ENCODE measurements at regions not wholly inside any gene's neighbourhood (a gene's known extent, or its start where the extent isn't known, plus 50 kb on each side); places are given as distances from the start of the nearest gene placed in this dataset.

DNA sequence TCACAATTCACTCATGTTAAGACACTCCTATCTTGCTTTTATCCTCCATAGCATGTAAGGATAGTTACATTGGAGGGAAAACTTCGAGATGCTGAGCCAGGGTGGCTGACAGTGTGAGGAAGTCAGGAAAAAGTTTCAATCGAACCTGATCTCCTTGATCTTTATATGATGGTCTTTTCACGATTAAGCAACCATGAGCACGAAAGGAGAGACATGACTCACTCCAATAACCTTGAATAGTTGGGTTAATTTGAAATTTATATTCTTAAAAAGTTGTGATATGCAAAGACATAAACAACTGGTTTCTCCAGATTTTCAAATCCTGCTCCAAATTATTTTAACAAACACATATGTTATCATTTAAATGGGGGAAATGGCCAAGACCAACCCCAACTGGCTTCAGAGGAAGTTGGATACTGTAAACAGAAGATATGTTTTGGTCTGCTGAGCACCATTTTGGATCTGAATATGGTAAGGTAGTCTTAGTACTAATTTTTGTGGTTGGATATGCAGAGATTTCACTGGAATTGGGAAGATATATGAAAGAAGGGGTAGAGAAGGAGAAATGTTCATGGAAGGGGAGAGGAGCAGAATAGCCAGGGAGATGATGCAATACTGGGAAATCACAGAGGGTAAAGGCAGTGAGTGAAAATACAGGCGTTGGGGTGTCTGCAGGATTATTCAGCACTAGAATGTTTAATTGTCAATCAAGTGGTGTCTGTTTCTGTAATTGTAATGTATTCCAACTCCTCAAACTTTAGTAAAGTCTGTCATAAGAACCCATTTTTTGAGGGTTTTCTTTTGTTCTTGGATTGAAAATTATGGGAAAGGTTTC, 185.2 kb upstream of the SLC38A2 start:
- TF ChIP-seq POLR2A (IDR thresholded peaks at IDR 0.05; ENCODE audit: low read depth, low read length) (no peak), POLR2AphosphoS5 (IDR thresholded peaks at IDR 0.05; ENCODE audit: insufficient read depth, low read depth, low read length) (no peak), EZH2 (IDR thresholded peaks at IDR 0.05; ENCODE audit: borderline replicate concordance, low read depth, low read length, severe bottlenecking) (no peak), JUN (IDR thresholded peaks at IDR 0.05; ENCODE audit: borderline replicate concordance, insufficient read depth, insufficient read length, low read depth) (no peak), MYC (IDR thresholded peaks at IDR 0.05; ENCODE audit: low read depth, low read length) (no peak), FOS (IDR thresholded peaks at IDR 0.05; ENCODE audit: borderline replicate concordance, insufficient read depth, low read length) (no peak), GATA2 (IDR thresholded peaks at IDR 0.05; ENCODE audit: insufficient read depth, insufficient read length, low read depth, low read length) (no peak)
- TF ChIP-seq, protein P1, sequence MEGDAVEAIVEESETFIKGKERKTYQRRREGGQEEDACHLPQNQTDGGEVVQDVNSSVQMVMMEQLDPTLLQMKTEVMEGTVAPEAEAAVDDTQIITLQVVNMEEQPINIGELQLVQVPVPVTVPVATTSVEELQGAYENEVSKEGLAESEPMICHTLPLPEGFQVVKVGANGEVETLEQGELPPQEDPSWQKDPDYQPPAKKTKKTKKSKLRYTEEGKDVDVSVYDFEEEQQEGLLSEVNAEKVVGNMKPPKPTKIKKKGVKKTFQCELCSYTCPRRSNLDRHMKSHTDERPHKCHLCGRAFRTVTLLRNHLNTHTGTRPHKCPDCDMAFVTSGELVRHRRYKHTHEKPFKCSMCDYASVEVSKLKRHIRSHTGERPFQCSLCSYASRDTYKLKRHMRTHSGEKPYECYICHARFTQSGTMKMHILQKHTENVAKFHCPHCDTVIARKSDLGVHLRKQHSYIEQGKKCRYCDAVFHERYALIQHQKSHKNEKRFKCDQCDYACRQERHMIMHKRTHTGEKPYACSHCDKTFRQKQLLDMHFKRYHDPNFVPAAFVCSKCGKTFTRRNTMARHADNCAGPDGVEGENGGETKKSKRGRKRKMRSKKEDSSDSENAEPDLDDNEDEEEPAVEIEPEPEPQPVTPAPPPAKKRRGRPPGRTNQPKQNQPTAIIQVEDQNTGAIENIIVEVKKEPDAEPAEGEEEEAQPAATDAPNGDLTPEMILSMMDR (IDR thresholded peaks at IDR 0.05; ENCODE audit: extremely low read depth in 1 of 2, insufficient read depth in 1 of 2, low read depth in 1 of 2, low read length in 2 of 2) = no peak
- TF ChIP-seq, protein P2, sequence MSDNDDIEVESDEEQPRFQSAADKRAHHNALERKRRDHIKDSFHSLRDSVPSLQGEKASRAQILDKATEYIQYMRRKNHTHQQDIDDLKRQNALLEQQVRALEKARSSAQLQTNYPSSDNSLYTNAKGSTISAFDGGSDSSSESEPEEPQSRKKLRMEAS (IDR thresholded peaks at IDR 0.05; ENCODE audit: insufficient read depth, insufficient read length) = no peak

Data from endothelial cell of umbilical vein (primary cell).